GM19023 (cell line): ENCODE measurements at regions not wholly inside any gene's neighbourhood (a gene's known extent, or its start where the extent isn't known, plus 50 kb on each side); places are given as distances from the start of the nearest gene placed in this dataset.

Experiments
- ATAC-seq: cut with Tn5 transposase; IDR thresholded peaks from one replicate; pipeline ENCODE4 v1.9.1; 2021; ENCODE audit warnings: mild to moderate bottlenecking, moderate library complexity; ENCODE audit not compliant: unreplicated experiment

- no peak for ATAC-seq
These were observed 65.9 kb upstream of the CPLX2 start for GRCh38 chr5:175805256-175806011.

DNA sequence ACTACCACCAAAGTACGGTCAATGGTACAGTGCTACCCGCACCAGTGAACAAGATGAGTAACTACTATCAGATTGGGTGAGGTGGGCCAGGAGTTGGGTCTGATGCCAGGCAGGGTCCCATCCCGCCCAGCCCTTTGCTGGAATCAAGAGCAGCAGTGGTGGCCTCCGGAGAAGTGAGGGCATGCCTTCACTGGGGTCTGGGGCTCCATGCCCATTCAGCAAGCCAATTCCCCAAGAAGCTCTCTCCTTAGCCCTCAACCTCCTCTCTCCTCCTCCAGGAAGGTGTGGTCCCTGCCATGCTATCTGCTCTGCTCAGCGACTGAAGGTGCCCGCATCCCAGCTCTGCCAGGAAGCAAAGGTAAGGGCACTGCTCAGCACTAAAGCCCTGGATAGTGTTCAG, 62.7 kb upstream of the CPLX2 start:
- no peak for ATAC-seq

DNA sequence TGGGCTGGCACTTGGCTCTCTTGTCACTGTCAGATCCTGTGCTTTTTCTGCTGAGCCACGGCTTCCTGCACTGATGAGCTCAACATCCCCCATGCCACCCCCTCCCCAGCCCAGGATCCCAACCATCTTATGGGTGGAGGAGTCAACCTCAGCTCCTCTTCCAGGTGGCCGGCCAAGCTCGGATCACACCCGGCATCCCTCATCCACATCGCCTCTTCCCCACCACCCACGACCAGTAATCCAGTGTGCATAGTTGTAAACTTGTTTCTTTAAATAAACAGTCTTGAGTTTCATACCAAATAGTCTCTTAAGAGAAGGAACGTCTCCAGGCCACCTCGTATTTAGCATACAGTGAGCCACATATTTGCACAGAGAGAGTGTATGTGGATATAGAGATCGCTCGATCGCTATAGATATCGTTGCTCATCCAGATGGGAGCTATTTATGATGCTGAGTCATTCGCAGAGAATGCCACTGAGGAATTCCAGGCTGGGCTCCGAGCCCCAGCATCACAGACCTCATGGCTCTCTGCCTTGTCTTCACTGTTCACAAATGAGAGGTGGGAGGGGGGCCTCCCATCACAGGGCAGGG, 61.8 kb upstream of the CPLX2 start:
- no peak for ATAC-seq

DNA sequence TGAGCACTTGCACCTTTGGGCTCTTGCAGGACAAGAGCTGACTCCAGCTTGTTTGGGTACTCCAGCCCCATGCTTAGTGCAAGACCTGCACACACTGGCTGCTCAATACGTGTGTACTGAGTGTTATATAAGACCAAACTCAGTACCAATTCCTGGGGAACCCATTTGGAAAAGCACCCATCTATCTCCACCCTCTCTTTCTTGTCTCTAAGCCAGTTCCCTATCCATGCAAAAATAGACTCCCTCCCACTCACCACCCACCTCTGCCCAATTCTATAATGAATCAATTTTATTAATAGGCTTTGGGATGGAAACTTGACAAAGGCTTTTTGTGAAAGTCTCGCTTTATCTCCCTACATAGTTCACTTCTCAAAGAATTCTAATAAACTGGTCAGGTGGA, 60.9 kb upstream of the CPLX2 start:
- no peak for ATAC-seq

GRCh38 chr5:175811589-175811988, 59.8 kb upstream of the CPLX2 start:
- ATAC-seq = no peak

GRCh38 chr5:175813943-175814630, 57.3 kb upstream of the CPLX2 start:
- ATAC-seq = no peak

DNA sequence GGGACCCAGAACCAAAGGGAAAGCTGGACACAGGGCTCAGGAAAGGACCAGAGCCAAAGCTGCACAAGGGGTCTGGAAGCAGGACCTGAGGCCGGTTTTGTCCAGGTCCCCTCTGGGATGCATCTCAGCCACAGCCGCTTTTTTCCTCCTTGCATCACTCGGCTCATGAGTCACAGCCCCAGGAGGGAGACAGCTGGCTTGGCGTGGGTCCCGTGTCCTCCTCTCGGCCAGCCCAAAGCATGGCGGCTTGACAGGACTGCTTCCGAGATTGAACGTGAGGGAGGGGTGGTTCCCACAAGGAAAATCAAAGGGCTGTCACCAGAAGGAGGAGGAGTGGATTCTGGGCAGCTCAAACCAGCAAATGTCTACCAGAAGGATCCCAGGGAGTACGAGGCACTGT, 56.7 kb upstream of the CPLX2 start:
- ATAC-seq = no peak

GRCh38 chr5:175815126-175815913, 56.1 kb upstream of the CPLX2 start:
- ATAC-seq = no peak

- no peak for ATAC-seq
These were observed 55.0 kb upstream of the CPLX2 start for GRCh38 chr5:175816348-175816747.

- ATAC-seq = no peak
These were observed 52.3 kb upstream of the CPLX2 start for GRCh38 chr5:175819090-175819425.

- ATAC-seq = no peak
These were observed 51.1 kb upstream of the CPLX2 start for GRCh38 chr5:175820230-175820629.
